NCI-H82 (cell line): ENCODE measurements at regions not wholly inside any gene's neighbourhood (a gene's known extent, or its start where the extent isn't known, plus 50 kb on each side); places are given as distances from the start of the nearest gene placed in this dataset.

ENCODE experiments used
- DNase-seq: peaks from one replicate; lab custom pipeline; 2025; lab: John Stamatoyannopoulos, UW

GRCh38 chr6:6918216-6918983 is 189.4 kb upstream of the RREB1 start:
- peak; percentile 58 for DNase-seq

- no peak for DNase-seq
Measured at GRCh38 chr6:6919173-6919572, 188.6 kb upstream of the RREB1 start.

GRCh38 chr6:6920114-6920986 is 187.4 kb upstream of the RREB1 start:
- no peak for DNase-seq

- DNase-seq: no peak
Measured at GRCh38 chr6:6920987-6921313, 186.8 kb upstream of the RREB1 start.

- DNase-seq: no peak
Measured at GRCh38 chr6:6922166-6922565, 185.6 kb upstream of the RREB1 start.

- DNase-seq: no peak
Measured at GRCh38 chr6:6923605-6924004, 184.2 kb upstream of the RREB1 start.

GRCh38 chr6:6924708-6925107 is 183.1 kb upstream of the RREB1 start:
- no peak for DNase-seq

- DNase-seq: peak; percentile 23
Measured at GRCh38 chr6:6925391-6926164, 182.2 kb upstream of the RREB1 start.

- no peak for DNase-seq
Measured at GRCh38 chr6:6926856-6927255, 180.9 kb upstream of the RREB1 start.

GRCh38 chr6:6927521-6928361 is 180.0 kb upstream of the RREB1 start:
- DNase-seq: no peak

- DNase-seq: no peak
Measured at GRCh38 chr6:6930223-6930880, 177.4 kb upstream of the RREB1 start.

- peak; percentile 84 for DNase-seq
Measured at GRCh38 chr6:6931071-6932025, 176.4 kb upstream of the RREB1 start.

- no peak for DNase-seq
Measured at GRCh38 chr6:6932341-6932740, 175.4 kb upstream of the RREB1 start.

- peak; percentile 18 for DNase-seq
Measured at GRCh38 chr6:6932968-6933367, 174.8 kb upstream of the RREB1 start.

- no peak for DNase-seq
Measured at GRCh38 chr6:6940031-6941025, 167.4 kb upstream of the RREB1 start.

- DNase-seq: no peak
Measured at GRCh38 chr6:6941201-6941600, 166.6 kb upstream of the RREB1 start.

- no peak for DNase-seq
Measured at GRCh38 chr6:6942091-6942490, 165.7 kb upstream of the RREB1 start.

- no peak for DNase-seq
Measured at GRCh38 chr6:6942831-6943230, 164.9 kb upstream of the RREB1 start.

GRCh38 chr6:6943421-6943820 is 164.3 kb upstream of the RREB1 start:
- no peak for DNase-seq
